HG03039 (cell line): ENCODE measurements at regions not wholly inside any gene's neighbourhood (a gene's known extent, or its start where the extent isn't known, plus 50 kb on each side); places are given as distances from the start of the nearest gene placed in this dataset.
A peak's percentile ranks its signal among the peaks of the same experiment; 100 is the strongest.
"Not testable (repeated sequence)": the region's sequence is repeated elsewhere in the genome, so short reads cannot be mapped to it uniquely, and the experiment has no call there.

Experiments used
- ATAC-seq: cut with Tn5 transposase; IDR thresholded peaks from one replicate; pipeline ENCODE4 v1.9.1; 2021; ENCODE audit warnings: mild to moderate bottlenecking, moderate library complexity; ENCODE audit not compliant: unreplicated experiment

- ATAC-seq = no peak
Measured at GRCh38 chr12:67716817-67717216, 68.3 kb downstream of the DYRK2 start.

- not testable (repeated sequence) for ATAC-seq
Measured at GRCh38 chr12:67719303-67719702, 70.8 kb downstream of the DYRK2 start.

DNA sequence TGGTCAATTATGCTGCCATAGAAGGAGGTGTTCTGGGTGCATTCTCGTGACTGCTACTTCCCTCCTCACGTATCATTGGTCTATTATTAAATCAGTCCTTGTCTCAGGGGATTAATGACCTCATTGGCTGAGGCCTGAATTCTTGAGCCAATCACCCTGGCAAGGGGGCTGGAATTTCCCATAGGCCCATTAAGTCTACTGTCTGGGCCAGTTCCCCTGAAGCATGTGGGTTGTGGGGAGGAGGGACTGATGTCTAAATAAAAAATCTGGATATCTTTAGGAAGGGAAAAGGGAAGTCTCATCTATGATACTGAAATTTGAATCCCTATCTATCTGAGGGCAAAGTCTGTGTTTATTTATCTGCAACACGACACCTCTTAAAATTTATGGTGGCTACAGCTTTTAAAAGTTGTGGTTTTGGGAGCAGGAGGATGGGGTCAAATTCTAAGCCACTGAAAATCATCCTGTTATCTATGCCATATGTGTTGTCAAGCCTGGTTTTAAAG lies 71.9 kb downstream of the DYRK2 start:
- no peak for ATAC-seq

GRCh38 chr12:67721248-67721647 lies 72.7 kb downstream of the DYRK2 start:
- no peak for ATAC-seq

GRCh38 chr12:67722296-67722695 lies 73.8 kb downstream of the DYRK2 start:
- no peak for ATAC-seq

DNA sequence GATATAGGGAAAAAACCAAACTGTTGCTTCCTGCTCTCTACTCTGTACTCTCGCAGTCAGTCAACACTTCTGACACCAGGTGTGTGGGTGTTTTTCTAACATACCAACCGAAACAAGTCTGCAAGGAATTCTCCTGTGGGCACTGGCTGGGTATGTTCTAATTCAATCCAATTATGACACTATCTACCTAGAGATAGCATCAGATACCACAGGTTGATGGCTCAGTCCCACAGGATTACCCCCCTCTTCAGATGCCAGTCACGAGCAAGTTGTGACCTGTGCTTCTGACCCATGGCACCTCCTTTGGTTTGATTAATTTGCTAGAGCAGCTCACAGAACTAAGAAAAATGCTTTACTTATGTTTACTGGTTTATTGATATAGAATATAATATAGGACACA lies 78.3 kb downstream of the DYRK2 start:
- no peak for ATAC-seq

DNA sequence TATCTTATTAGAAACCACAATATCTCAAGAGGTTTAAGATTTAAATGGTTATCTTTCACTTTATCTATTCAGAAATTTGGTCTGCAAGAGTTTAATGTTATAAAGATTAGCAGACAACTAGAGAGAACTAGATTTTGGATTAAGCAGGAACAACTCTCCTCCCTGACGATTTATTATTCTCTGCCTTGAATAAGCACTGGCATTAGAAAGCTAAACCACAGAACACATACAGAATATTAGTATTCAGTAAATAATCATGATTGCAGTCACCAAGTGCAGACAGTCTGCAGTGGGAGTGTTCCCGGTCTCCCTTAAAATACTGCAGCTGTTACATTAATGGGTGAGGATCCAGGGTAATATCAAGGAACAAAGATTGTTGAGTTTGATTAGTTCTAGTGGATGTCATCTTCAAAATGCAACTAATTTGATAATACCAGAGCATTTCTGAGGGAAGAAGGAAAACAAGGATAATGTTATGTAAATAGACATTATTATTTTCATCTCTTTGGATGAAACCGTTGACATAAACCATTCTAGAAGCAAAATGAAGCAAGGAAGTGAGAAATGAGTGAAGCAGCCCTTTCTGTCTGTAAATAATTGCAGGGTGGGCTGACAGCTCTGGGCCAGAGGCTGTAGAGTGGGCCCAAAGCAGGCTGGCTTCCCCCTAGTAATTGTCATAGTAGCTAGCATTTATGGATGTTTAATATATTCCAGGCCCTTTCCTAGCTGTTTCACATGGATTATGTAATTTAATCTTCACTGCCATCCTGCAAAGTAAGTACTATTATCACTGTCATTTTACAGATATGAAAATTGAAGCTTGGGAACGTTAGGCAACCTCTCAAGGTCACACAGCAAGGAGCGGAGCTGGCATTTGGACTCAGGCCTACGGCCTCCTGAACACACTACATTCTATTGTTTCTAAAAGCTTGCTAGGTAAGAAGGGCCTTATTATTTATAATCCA lies 79.4 kb downstream of the DYRK2 start:
- ATAC-seq = no peak

DNA sequence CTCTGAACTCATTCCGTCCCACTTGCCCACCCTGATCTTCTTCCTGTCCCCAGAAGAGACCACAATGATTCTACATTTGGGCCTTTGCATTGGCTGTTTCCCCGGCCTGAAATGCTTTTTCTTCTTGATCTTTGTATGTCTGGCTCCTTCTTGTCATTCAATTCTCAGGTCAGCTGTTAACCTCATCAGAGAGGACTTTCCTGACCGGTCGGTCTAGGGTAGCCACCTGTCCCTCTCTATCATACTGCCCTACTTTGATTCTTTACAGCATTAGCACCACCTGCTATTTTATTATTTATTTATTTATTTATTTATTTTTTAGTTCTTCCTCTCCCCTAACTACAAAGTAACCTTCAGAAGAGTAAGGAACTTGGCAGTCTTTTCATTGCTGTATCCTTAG lies 84.3 kb downstream of the DYRK2 start:
- no peak for ATAC-seq

- no peak for ATAC-seq
Measured at GRCh38 chr12:67735868-67736267, 87.3 kb downstream of the DYRK2 start.

- ATAC-seq = no peak
Measured at GRCh38 chr12:67740711-67741110, 92.2 kb downstream of the DYRK2 start.

- no peak for ATAC-seq
Measured at GRCh38 chr12:67741270-67741669, 92.7 kb downstream of the DYRK2 start.

- ATAC-seq = no peak
Measured at GRCh38 chr12:67742461-67742860, 93.9 kb downstream of the DYRK2 start.

DNA sequence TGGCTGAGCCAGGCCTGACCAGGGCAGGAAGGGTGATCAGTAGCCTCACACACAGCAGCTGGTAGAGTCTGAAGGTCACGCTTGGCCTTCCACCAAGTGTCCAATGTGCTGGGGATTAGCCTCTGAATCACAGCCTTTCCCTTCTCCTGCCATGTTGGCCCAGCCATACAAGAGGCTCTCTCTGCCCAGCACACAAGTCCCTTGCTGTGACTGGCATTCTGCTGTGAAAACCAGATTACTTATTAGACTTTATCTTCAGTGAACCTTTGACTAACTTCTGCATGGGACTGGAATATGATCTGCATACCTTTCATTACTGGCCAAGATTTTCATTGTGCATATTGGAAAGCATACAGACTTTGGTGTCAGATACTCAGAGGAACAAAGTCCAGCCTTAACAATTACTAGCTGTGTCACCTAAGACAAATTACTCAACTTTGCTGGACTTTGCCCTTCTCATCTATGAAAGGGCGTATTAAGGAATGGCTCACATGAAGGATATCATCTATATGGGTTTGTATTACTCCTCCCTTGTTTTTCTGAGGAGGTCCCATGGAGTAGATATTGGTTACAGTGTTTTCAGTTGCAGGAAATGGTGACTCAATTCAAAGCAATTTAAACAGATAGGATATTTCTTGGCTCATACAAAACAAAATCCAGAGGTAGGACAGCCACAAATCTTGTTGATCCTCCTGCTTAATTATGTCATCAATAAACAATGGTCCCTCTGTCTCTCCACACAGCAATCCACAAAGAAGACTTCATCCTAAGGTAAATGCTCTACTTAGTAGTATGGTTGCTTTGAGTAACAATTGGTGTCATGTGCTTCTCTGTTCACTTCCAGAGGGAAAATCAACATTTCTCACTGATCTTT lies 99.6 kb downstream of the DYRK2 start:
- ATAC-seq = no peak

DNA sequence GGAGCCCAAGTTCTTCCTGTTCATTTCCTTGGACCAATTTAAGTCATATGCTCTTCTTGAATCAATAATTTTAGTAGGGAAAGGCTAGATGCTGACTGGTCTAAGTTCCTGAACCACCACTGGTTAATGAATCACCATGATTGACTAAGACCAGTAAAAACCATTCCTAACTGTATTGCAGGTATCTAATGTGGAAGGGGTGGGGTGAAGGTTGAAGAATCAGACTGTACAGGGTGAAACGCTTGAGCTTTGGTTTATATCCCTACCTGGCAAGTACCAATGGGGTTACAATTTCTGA lies 100.1 kb downstream of the DYRK2 start:
- ATAC-seq = no peak

GRCh38 chr12:67750513-67751183 lies 102.1 kb downstream of the DYRK2 start:
- no peak for ATAC-seq

DNA sequence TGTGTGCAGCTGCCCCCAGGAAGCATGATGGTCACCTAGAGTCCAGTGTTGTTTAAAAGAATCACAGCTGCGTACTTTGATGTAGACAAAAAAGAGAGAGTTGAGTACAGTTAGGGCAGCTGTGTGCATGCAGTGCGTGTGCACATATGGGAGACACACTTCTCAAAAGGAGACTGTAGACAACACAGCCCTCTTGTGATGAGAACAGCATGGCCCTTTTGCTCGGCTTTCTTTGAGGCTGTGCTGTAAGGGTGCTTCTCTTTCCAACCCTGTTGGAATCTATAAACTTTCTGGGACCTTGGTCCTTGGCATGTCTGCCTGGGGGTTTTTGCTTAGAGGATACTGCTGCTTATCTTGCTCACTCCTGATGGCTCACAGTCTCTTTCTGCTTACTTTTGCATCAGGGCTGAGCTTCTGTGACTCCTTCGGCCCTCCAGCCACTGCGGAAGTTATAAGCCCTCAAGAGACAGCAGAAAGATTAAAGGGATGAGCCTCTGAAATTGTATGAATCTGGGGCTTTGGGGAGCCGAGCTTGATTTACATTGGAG lies 102.9 kb downstream of the DYRK2 start:
- no peak for ATAC-seq

- no peak for ATAC-seq
Measured at GRCh38 chr12:67752226-67752732, 103.7 kb downstream of the DYRK2 start.

DNA sequence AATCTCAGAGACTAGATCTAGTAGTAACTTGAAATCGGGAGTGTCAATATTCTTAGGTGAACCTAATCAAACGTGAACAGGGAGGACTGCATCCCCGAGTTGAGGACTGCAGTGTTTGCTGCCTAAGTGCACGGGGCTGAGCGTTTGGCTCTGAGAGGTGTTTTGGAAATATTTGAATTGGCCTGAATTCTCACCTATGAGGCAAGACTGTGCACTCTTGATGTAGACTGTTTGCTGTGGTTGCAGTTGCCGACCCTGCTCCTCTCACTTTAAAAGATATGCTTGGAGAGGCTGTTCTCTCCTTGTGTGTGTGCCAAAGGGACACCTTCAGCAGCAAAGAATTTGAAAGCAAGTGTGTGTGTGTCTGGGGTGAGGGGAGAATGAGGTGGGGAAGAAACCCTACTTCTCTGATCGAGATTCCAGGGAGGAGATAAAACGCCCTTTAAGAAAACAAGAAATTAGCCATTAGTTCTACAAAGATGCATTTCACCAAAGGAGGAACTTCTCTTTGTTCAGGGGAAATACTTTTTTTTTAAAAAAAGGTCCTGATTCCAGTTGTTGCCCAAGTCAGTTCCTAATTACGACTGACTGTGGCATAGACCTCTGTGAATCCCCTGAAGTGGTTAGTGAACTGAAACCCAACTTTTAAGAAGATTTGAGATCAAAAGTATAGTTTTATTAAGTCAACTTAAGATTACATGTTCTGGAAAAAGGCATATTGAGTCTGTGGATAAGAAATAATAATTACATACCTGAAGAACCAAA lies 106.6 kb downstream of the DYRK2 start:
- no peak for ATAC-seq

DNA sequence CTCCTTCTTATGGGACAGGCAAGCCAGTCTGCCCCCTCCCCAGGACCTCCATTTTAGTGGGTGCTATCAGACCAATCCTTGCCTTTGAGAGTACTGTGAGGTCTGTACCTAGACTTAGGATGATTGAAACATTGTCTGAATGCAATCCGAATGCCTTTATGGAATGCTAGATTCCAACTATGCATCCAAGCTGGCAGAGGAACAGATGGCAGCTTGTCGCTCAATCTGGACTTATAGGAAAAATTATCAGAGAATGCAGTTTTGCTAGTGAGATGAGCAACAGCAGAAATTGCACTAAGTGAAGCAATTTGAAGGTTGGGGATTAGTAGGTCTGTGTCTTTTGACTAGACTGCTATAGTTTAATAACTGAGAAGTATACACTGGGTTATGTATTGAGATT lies 109.1 kb downstream of the DYRK2 start:
- ATAC-seq = peak; percentile 10

- ATAC-seq = peak; percentile 90
Measured at GRCh38 chr12:67758119-67758518, 109.6 kb downstream of the DYRK2 start.
